ENCODE measurements at regions not wholly inside any gene's neighbourhood (a gene's known extent, or its start where the extent isn't known, plus 50 kb on each side); places are given as distances from the start of the nearest gene placed in this dataset.
"Not testable (repeated sequence)": the region's sequence is repeated elsewhere in the genome, so short reads cannot be mapped to it uniquely, and the experiment has no call there.

- no peak for ATAC-seq
- DNase-seq = no peak
- H3K4me1 Mint-ChIP-seq = no peaks in the 10 kb centered on the region
- no peak overlapping the region for H3K27ac Mint-ChIP-seq
- H3K27me3 Mint-ChIP-seq = no peaks in the 10 kb centered on the region
- peaks cover 5 to 12% of the 10 kb centered on the region in 2 donors for H3K9me3 Mint-ChIP-seq
- no peak overlapping the region for H3K4me3 Mint-ChIP-seq
These were observed 296.7 kb downstream of the HINT1 start for GRCh38 chr5:130868186-130868840.

GRCh38 chr5:130845049-130845765 lies 319.8 kb downstream of the HINT1 start:
- Mint-ChIP-seq H3K27ac (peak overlapping the region in 1 of 2 donors; percentile 9), H3K4me1 (no peaks in the 10 kb centered on the region), H3K4me3 (no peak overlapping the region), H3K9me3 (peaks cover 7 to 14% of the 10 kb centered on the region in 2 donors), H3K27me3 (peaks cover 8% of the 10 kb centered on the region)
- no peak for ATAC-seq
- no peak for DNase-seq

- ATAC-seq (peak; percentile 66), DNase-seq (no peak)
- H3K9me3 Mint-ChIP-seq = peaks cover 6 to 14% of the 10 kb centered on the region in 2 donors
- H3K4me1 Mint-ChIP-seq = peaks cover 12% of the 10 kb centered on the region
- peak overlapping the region in 1 of 2 donors; percentile 92 for H3K27ac Mint-ChIP-seq
- H3K4me3 Mint-ChIP-seq = peak overlapping the region; percentile 78
- H3K27me3 Mint-ChIP-seq = no peaks in the 10 kb centered on the region
These were observed 328.1 kb downstream of the HINT1 start for GRCh38 chr5:130836729-130837649.

GRCh38 chr5:130817598-130818384 lies 347.3 kb downstream of the HINT1 start:
- H3K4me1 Mint-ChIP-seq, DNase-seq, H3K27me3 Mint-ChIP-seq, ATAC-seq, H3K9me3 Mint-ChIP-seq, H3K4me3 Mint-ChIP-seq: not testable (repeated sequence)
- H3K27ac Mint-ChIP-seq = peak overlapping the region in 1 of 2 donors; percentile 50

- Mint-ChIP-seq H3K9me3 (no peaks in the 10 kb centered on the region), H3K4me3 (no peak overlapping the region), H3K4me1 (peaks cover 5% of the 10 kb centered on the region), H3K27ac (no peak overlapping the region), H3K27me3 (peaks cover 4% of the 10 kb centered on the region)
- ATAC-seq (no peak), DNase-seq (no peak)
These were observed 349.8 kb downstream of the HINT1 start for GRCh38 chr5:130815246-130815645.

- ATAC-seq (no peak), DNase-seq (no peak)
- H3K9me3 Mint-ChIP-seq = no peaks in the 10 kb centered on the region
- no peak overlapping the region for H3K27ac Mint-ChIP-seq
- no peak overlapping the region for H3K4me3 Mint-ChIP-seq
- H3K4me1 Mint-ChIP-seq = no peaks in the 10 kb centered on the region
- H3K27me3 Mint-ChIP-seq = peaks cover 7% of the 10 kb centered on the region
These were observed 356.4 kb downstream of the HINT1 start for GRCh38 chr5:130808691-130809090.

- DNase-seq = no peak
- Mint-ChIP-seq H3K4me3 (no peak overlapping the region), H3K4me1 (no peaks in the 10 kb centered on the region), H3K27me3 (peaks cover 7% of the 10 kb centered on the region), H3K9me3 (no peaks in the 10 kb centered on the region), H3K27ac (no peak overlapping the region)
- no peak for ATAC-seq
These were observed 359.4 kb downstream of the HINT1 start for GRCh38 chr5:130805648-130806047.

GRCh38 chr5:130805036-130805435 lies 360.0 kb downstream of the HINT1 start:
- Mint-ChIP-seq H3K4me3 (no peak overlapping the region), H3K4me1 (no peaks in the 10 kb centered on the region), H3K27ac (no peak overlapping the region), H3K9me3 (no peaks in the 10 kb centered on the region), H3K27me3 (peaks cover 1% of the 10 kb centered on the region)
- ATAC-seq (no peak), DNase-seq (no peak)

- DNase-seq = no peak
- no peaks in the 10 kb centered on the region for H3K27me3 Mint-ChIP-seq
- ATAC-seq = no peak
- no peak overlapping the region for H3K4me3 Mint-ChIP-seq
- no peaks in the 10 kb centered on the region for H3K4me1 Mint-ChIP-seq
- H3K9me3 Mint-ChIP-seq = peaks cover 6 to 7% of the 10 kb centered on the region in 2 donors
- H3K27ac Mint-ChIP-seq = no peak overlapping the region
These were observed 363.1 kb downstream of the HINT1 start for GRCh38 chr5:130801963-130802362.

GRCh38 chr5:130799015-130799414 lies 366.0 kb downstream of the HINT1 start:
- Mint-ChIP-seq H3K27me3 (no peaks in the 10 kb centered on the region), H3K4me1 (no peaks in the 10 kb centered on the region), H3K27ac (no peak overlapping the region), H3K4me3 (no peak overlapping the region), H3K9me3 (peaks cover 6 to 7% of the 10 kb centered on the region in 2 donors)
- ATAC-seq (no peak), DNase-seq (no peak)

- no peaks in the 10 kb centered on the region for H3K27me3 Mint-ChIP-seq
- H3K9me3 Mint-ChIP-seq = peaks cover 6 to 7% of the 10 kb centered on the region in 2 donors
- DNase-seq = no peak
- ATAC-seq = no peak
- H3K27ac Mint-ChIP-seq = no peak overlapping the region
- H3K4me3 Mint-ChIP-seq = no peak overlapping the region
- no peaks in the 10 kb centered on the region for H3K4me1 Mint-ChIP-seq
These were observed 367.8 kb downstream of the HINT1 start for GRCh38 chr5:130797303-130797702.

- H3K4me1 Mint-ChIP-seq = no peaks in the 10 kb centered on the region
- no peak for ATAC-seq
- H3K27ac Mint-ChIP-seq = no peak overlapping the region
- H3K9me3 Mint-ChIP-seq = peaks cover 6 to 7% of the 10 kb centered on the region in 2 donors
- no peak overlapping the region for H3K4me3 Mint-ChIP-seq
- H3K27me3 Mint-ChIP-seq = no peaks in the 10 kb centered on the region
- no peak for DNase-seq
These were observed 368.2 kb downstream of the HINT1 start for GRCh38 chr5:130796902-130797301.

GRCh38 chr5:130796032-130796431 lies 369.0 kb downstream of the HINT1 start:
- DNase-seq (no peak), ATAC-seq (no peak)
- Mint-ChIP-seq H3K4me1 (no peaks in the 10 kb centered on the region), H3K4me3 (no peak overlapping the region), H3K27me3 (no peaks in the 10 kb centered on the region), H3K9me3 (peaks cover 6 to 7% of the 10 kb centered on the region in 2 donors), H3K27ac (no peak overlapping the region)

GRCh38 chr5:130795037-130795436 lies 370.0 kb downstream of the HINT1 start:
- Mint-ChIP-seq H3K27ac (no peak overlapping the region), H3K4me1 (no peaks in the 10 kb centered on the region), H3K4me3 (no peak overlapping the region), H3K27me3 (no peaks in the 10 kb centered on the region), H3K9me3 (peaks cover 6 to 7% of the 10 kb centered on the region in 2 donors)
- ATAC-seq (no peak), DNase-seq (no peak)

- ATAC-seq = no peak
- H3K4me1 Mint-ChIP-seq = no peaks in the 10 kb centered on the region
- no peak overlapping the region for H3K27ac Mint-ChIP-seq
- no peak for DNase-seq
- H3K9me3 Mint-ChIP-seq = no peaks in the 10 kb centered on the region
- peaks cover 19% of the 10 kb centered on the region for H3K27me3 Mint-ChIP-seq
- H3K4me3 Mint-ChIP-seq = no peak overlapping the region
These were observed 387.3 kb downstream of the HINT1 start for GRCh38 chr5:130777794-130778193.
